ENCODE measurements at regions not wholly inside any gene's neighbourhood (a gene's known extent, or its start where the extent isn't known, plus 50 kb on each side); places are given as distances from the start of the nearest gene placed in this dataset.

GRCh38 chr4:111400741-111401140 is 744.5 kb upstream of the FAM241A start:
- ATAC-seq, result no peak
- no peaks in the 10 kb centered on the region for H3K9me3 ChIP-seq
- TF ChIP-seq ZC3H11A (IDR thresholded peaks at IDR 0.05) (no peak), CEBPB (IDR thresholded peaks at IDR 0.05) (no peak), KDM1A (IDR thresholded peaks at IDR 0.05; ENCODE audit: low read depth) (no peak), PBX3 (IDR thresholded peaks at IDR 0.05) (no peak), HDAC2 (IDR thresholded peaks at IDR 0.05) (no peak), JUNB (IDR thresholded peaks at IDR 0.05) (no peak), ZFP36 (IDR thresholded peaks at IDR 0.05; ENCODE audit: borderline replicate concordance, partially characterized antibody) (no peak), FOXS1 (CRISPR knock-in tag; IDR thresholded peaks at IDR 0.05) (no peak), HES2 (IDR thresholded peaks at IDR 0.05) (no peak), HMGXB4 (CRISPR knock-in tag; IDR thresholded peaks at IDR 0.05; ENCODE audit: borderline replicate concordance) (no peak), ZSCAN20 (CRISPR knock-in tag; IDR thresholded peaks at IDR 0.05) (no peak), EHF (CRISPR knock-in tag; IDR thresholded peaks at IDR 0.05) (no peak), SMC3 (IDR thresholded peaks at IDR 0.05) (no peak), HOXA7 (CRISPR knock-in tag; IDR thresholded peaks at IDR 0.05) (no peak), SREBF2 (IDR thresholded peaks at IDR 0.05) (no peak), RNF2 (IDR thresholded peaks at IDR 0.05; ENCODE audit: borderline replicate concordance, low read depth) (no peak)
- H3K4me1 ChIP-seq, result no peaks in the 10 kb centered on the region
- FAIRE-seq, result no peak
- ChIA-PET POLR2A (no interaction called here), CTCF (no interaction called here)
- no peak overlapping the region for H3K4me2 ChIP-seq
- no peak overlapping the region for H3K27ac ChIP-seq
- no peak for DNase-seq (ENCODE audit: low read depth in 1 of 2, low spot score in 1 of 2)
- no peak overlapping the region for H3K4me3 ChIP-seq
- 44% methylated on average over 4 of the region's 4 CpGs for WGBS (ENCODE audit: missing lambda C conversion rate)

- 65% methylated on average over 3 of the region's 3 CpGs for WGBS (ENCODE audit: missing lambda C conversion rate)
- H3K4me2 ChIP-seq, result no peak overlapping the region
- CTCF ChIA-PET, result interaction anchor here (1.5 kb wide), 1 partner anchor 10 kb away, joined by 4 read pairs; no protein-coding TSS in a partner anchor
- TF ChIP-seq EHMT2 (IDR thresholded peaks at IDR 0.05; ENCODE audit: low read depth), result no peak
- TF ChIP-seq CTCF (IDR thresholded peaks at IDR 0.05), result no peak
- no peak for TF ChIP-seq MAZ (IDR thresholded peaks at IDR 0.05; ENCODE audit: borderline replicate concordance, low read depth, low read length)
- TF ChIP-seq ZSCAN20 (CRISPR knock-in tag; IDR thresholded peaks at IDR 0.05), result no peak
- no peak for TF ChIP-seq NFE2L2 (conservative IDR thresholded peaks at IDR 0.05; ENCODE audit: low read length)
- TF ChIP-seq EHF (CRISPR knock-in tag; IDR thresholded peaks at IDR 0.05), result no peak
- TF ChIP-seq FOXS1 (CRISPR knock-in tag; IDR thresholded peaks at IDR 0.05), result no peak
- TF ChIP-seq RNF2 (IDR thresholded peaks at IDR 0.05; ENCODE audit: borderline replicate concordance, low read depth), result no peak
- no peak for TF ChIP-seq CHD2 (IDR thresholded peaks at IDR 0.05; ENCODE audit: low read length, partially characterized antibody)
- no peak for TF ChIP-seq PHF8 (IDR thresholded peaks at IDR 0.05; ENCODE audit: borderline replicate concordance, low read depth)
- TF ChIP-seq ATOH8 (CRISPR knock-in tag; IDR thresholded peaks at IDR 0.05; ENCODE audit: low read depth), result no peak
- no peak for TF ChIP-seq BCL3 (IDR thresholded peaks at IDR 0.05)
- TF ChIP-seq HDAC2 (IDR thresholded peaks at IDR 0.05), result no peak
- no peak for TF ChIP-seq MAFK (IDR thresholded peaks at IDR 0.05; ENCODE audit: partially characterized antibody)
- no peak for TF ChIP-seq HMGXB4 (CRISPR knock-in tag; IDR thresholded peaks at IDR 0.05; ENCODE audit: borderline replicate concordance)
- no peak for TF ChIP-seq MAX (IDR thresholded peaks at IDR 0.05)
- TF ChIP-seq JUNB (IDR thresholded peaks at IDR 0.05), result no peak
- H3K9me3 ChIP-seq, result no peaks in the 10 kb centered on the region
- no peak for DNase-seq (ENCODE audit: low read depth in 1 of 2, low spot score in 1 of 2)
- H3K4me1 ChIP-seq, result no peaks in the 10 kb centered on the region
- no peak for FAIRE-seq
- H3K27ac ChIP-seq, result no peak overlapping the region
- no peak for ATAC-seq
- no peak overlapping the region for H3K4me3 ChIP-seq
- POLR2A ChIA-PET, result no interaction called here
Measured at GRCh38 chr4:111404673-111405072, 740.6 kb upstream of the FAM241A start.
